ENCODE measurements at regions not wholly inside any gene's neighbourhood (a gene's known extent, or its start where the extent isn't known, plus 50 kb on each side); places are given as distances from the start of the nearest gene placed in this dataset.

DNA sequence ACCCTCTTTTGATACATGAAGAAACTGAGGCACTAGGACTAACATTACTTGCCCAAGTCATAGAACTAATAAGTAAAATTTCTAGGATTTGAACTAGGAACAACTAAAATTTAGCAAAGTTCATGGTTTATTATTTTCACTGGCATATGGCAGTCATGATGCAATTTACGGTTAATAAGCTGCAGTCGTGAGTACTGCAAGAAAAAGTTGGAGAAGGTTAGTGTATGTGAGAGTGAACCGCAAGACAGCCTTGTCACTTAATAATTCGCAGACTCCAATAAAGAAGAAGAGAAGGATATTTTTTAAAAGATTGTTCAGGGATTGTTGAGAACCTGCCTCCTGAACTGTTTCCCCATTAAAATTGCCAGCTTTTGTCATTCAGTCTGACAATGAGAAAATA, 663.4 kb upstream of the TENM4 start:
- Histone ChIP-seq H3K27ac (ENCODE audit: low read length) (no peak overlapping the region), H3K9me3 (no peaks in the 10 kb centered on the region), H3K4me1 (ENCODE audit: control insufficient read depth in 1 of 2, extremely low read depth in 1 of 2, insufficient read depth in 2 of 2, low read length in 2 of 2) (no peaks in the 10 kb centered on the region), H3K27me3 (replicated peaks in 1 of 2; ENCODE audit: control insufficient read depth in 2 of 2, extremely low read depth in 1 of 2, insufficient read depth in 2 of 2, low read length in 1 of 2) (no peaks in the 10 kb centered on the region), H3K36me3 (ENCODE audit: control insufficient read depth in 2 of 2, extremely low read depth in 1 of 2, insufficient read depth in 1 of 2, low read length in 1 of 2) (no peaks in the 10 kb centered on the region), H3K4me3 (ENCODE audit: control insufficient read depth in 1 of 2, extremely low read depth in 1 of 2, low read length in 1 of 2) (no peak overlapping the region)
- H3K4me1 Mint-ChIP-seq, result no peaks in the 10 kb centered on the region
- peaks cover 6 to 16% (median 7%) of the 10 kb centered on the region in 3 donors for H3K9me3 Mint-ChIP-seq
- POLR2A ChIA-PET, result no interaction called here
- no peaks in the 10 kb centered on the region for H3K27me3 Mint-ChIP-seq
- ATAC-seq (replicated peaks in 1 of 4) (no peak), DNase-seq (no peak)
- 89% methylated on average over 3 of the region's 4 CpGs for WGBS (ENCODE audit: insufficient coverage)
- no peak overlapping the region for H3K27ac Mint-ChIP-seq
- CTCF ChIA-PET, result no interaction called here
- H3K36me3 Mint-ChIP-seq, result no peaks in the 10 kb centered on the region
- no peak overlapping the region for H3K4me3 Mint-ChIP-seq

GRCh38 chr11:80103142-80103859, 662.5 kb upstream of the TENM4 start:
- H3K27ac Mint-ChIP-seq, result no peak overlapping the region
- no peaks in the 10 kb centered on the region for H3K27me3 Mint-ChIP-seq
- ATAC-seq (replicated peaks in 1 of 4), result no peak
- Histone ChIP-seq H3K4me3 (ENCODE audit: control insufficient read depth in 1 of 2, extremely low read depth in 1 of 2, low read length in 1 of 2) (no peak overlapping the region), H3K9me3 (no peaks in the 10 kb centered on the region), H3K27me3 (replicated peaks in 1 of 2; ENCODE audit: control insufficient read depth in 2 of 2, extremely low read depth in 1 of 2, insufficient read depth in 2 of 2, low read length in 1 of 2) (no peaks in the 10 kb centered on the region), H3K36me3 (ENCODE audit: control insufficient read depth in 2 of 2, extremely low read depth in 1 of 2, insufficient read depth in 1 of 2, low read length in 1 of 2) (no peaks in the 10 kb centered on the region), H3K27ac (ENCODE audit: low read length) (no peak overlapping the region), H3K4me1 (ENCODE audit: control insufficient read depth in 1 of 2, extremely low read depth in 1 of 2, insufficient read depth in 2 of 2, low read length in 2 of 2) (no peaks in the 10 kb centered on the region)
- no peaks in the 10 kb centered on the region for H3K36me3 Mint-ChIP-seq
- CTCF ChIA-PET, result interaction anchor here in 1 of 2 donors (0.6 kb wide), 1 partner anchor 51 kb away, joined by 3 read pairs; no protein-coding TSS in a partner anchor
- no peaks in the 10 kb centered on the region for H3K4me1 Mint-ChIP-seq
- POLR2A ChIA-PET, result no interaction called here
- no peak for DNase-seq
- 74% methylated on average over 3 of the region's 4 CpGs for WGBS (ENCODE audit: insufficient coverage)
- peaks cover 6 to 20% (median 11%) of the 10 kb centered on the region in 3 donors for H3K9me3 Mint-ChIP-seq
- no peak overlapping the region for H3K4me3 Mint-ChIP-seq

DNA sequence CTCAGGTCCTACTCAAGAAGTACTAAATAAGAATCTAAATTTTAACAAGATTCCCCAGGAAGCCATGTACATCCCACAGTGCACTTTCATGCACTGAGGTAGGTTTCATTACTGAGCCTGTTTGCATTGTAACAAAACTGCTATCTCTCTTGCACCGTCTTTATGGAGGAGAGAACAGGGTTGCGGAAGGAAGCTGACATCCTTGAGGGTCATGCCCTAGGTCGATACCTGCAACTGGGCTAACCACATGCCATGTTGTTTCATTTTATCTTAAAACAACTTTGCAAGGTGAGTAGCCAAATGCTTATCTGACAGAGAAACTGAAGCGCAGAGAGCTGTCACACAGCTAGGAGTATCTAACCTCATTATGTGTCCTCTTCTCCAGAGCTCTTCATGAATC, 656.3 kb upstream of the TENM4 start:
- Mint-ChIP-seq H3K4me1 (no peaks in the 10 kb centered on the region), H3K27ac (no peak overlapping the region), H3K36me3 (no peaks in the 10 kb centered on the region), H3K4me3 (no peak overlapping the region), H3K27me3 (no peaks in the 10 kb centered on the region), H3K9me3 (peaks cover 4 to 25% (median 12%) of the 10 kb centered on the region in 3 donors)
- DNase-seq (no peak), ATAC-seq (replicated peaks in 1 of 4) (no peak)
- 90% methylated on average over 4 of the region's 4 CpGs for WGBS (ENCODE audit: insufficient coverage)
- Histone ChIP-seq H3K9me3 (no peaks in the 10 kb centered on the region), H3K36me3 (ENCODE audit: control insufficient read depth in 2 of 2, extremely low read depth in 1 of 2, insufficient read depth in 1 of 2, low read length in 1 of 2) (no peaks in the 10 kb centered on the region), H3K4me1 (ENCODE audit: control insufficient read depth in 1 of 2, extremely low read depth in 1 of 2, insufficient read depth in 2 of 2, low read length in 2 of 2) (no peaks in the 10 kb centered on the region), H3K27me3 (replicated peaks in 1 of 2; ENCODE audit: control insufficient read depth in 2 of 2, extremely low read depth in 1 of 2, insufficient read depth in 2 of 2, low read length in 1 of 2) (no peaks in the 10 kb centered on the region), H3K27ac (ENCODE audit: low read length) (no peak overlapping the region), H3K4me3 (ENCODE audit: control insufficient read depth in 1 of 2, extremely low read depth in 1 of 2, low read length in 1 of 2) (no peak overlapping the region)
- POLR2A ChIA-PET, result no interaction called here
- CTCF ChIA-PET, result no interaction called here

DNA sequence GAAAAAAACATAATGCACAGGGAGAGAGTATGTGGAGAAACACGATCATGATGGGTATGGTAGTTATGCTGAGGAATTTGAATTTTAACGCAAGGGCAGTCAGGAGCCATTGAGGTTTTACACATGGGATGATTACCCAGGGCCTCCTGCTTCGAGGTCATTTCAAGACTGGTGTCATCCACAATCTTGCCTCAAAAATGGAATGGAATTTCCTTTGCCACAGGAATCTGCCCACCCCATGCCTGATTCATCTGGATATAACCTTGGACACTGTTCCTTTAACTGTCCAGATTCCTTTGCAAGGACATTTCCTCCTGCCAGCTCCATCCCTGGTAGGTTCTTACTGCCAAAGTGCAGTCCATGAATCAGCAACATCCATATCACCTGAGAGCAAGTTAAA, 655.9 kb upstream of the TENM4 start:
- Mint-ChIP-seq H3K4me3 (no peak overlapping the region), H3K4me1 (no peaks in the 10 kb centered on the region), H3K36me3 (no peaks in the 10 kb centered on the region), H3K9me3 (peaks cover 4 to 28% (median 16%) of the 10 kb centered on the region in 3 donors), H3K27me3 (no peaks in the 10 kb centered on the region), H3K27ac (no peak overlapping the region)
- no peaks in the 10 kb centered on the region for H3K9me3 ChIP-seq
- no peaks in the 10 kb centered on the region for H3K4me1 ChIP-seq (ENCODE audit: control insufficient read depth in 1 of 2, extremely low read depth in 1 of 2, insufficient read depth in 2 of 2, low read length in 2 of 2)
- DNase-seq (no peak), ATAC-seq (replicated peaks in 1 of 4) (no peak)
- POLR2A ChIA-PET, result no interaction called here
- 66% methylated on average over 3 of the region's 3 CpGs for WGBS (ENCODE audit: insufficient coverage)
- H3K27ac ChIP-seq (ENCODE audit: low read length), result no peak overlapping the region
- no peak overlapping the region for H3K4me3 ChIP-seq (ENCODE audit: control insufficient read depth in 1 of 2, extremely low read depth in 1 of 2, low read length in 1 of 2)
- no peaks in the 10 kb centered on the region for H3K36me3 ChIP-seq (ENCODE audit: control insufficient read depth in 2 of 2, extremely low read depth in 1 of 2, insufficient read depth in 1 of 2, low read length in 1 of 2)
- no peaks in the 10 kb centered on the region for H3K27me3 ChIP-seq (replicated peaks in 1 of 2; ENCODE audit: control insufficient read depth in 2 of 2, extremely low read depth in 1 of 2, insufficient read depth in 2 of 2, low read length in 1 of 2)
- CTCF ChIA-PET, result no interaction called here

- POLR2A ChIA-PET, result no interaction called here
- H3K9me3 ChIP-seq, result no peaks in the 10 kb centered on the region
- no peaks in the 10 kb centered on the region for H3K36me3 ChIP-seq (ENCODE audit: control insufficient read depth in 2 of 2, extremely low read depth in 1 of 2, insufficient read depth in 1 of 2, low read length in 1 of 2)
- Mint-ChIP-seq H3K9me3 (peaks cover 0 to 8% (median 6%) of the 10 kb centered on the region in 3 donors), H3K27ac (no peak overlapping the region), H3K4me1 (no peaks in the 10 kb centered on the region), H3K36me3 (no peaks in the 10 kb centered on the region), H3K27me3 (no peaks in the 10 kb centered on the region), H3K4me3 (no peak overlapping the region)
- WGBS (ENCODE audit: insufficient coverage), result 38% methylated on average over 1 of the region's 1 CpG
- CTCF ChIA-PET, result no interaction called here
- DNase-seq (no peak), ATAC-seq (replicated peaks in 1 of 4) (no peak)
- no peaks in the 10 kb centered on the region for H3K4me1 ChIP-seq (ENCODE audit: control insufficient read depth in 1 of 2, extremely low read depth in 1 of 2, insufficient read depth in 2 of 2, low read length in 2 of 2)
- H3K27ac ChIP-seq (ENCODE audit: low read length), result no peak overlapping the region
- no peak overlapping the region for H3K4me3 ChIP-seq (ENCODE audit: control insufficient read depth in 1 of 2, extremely low read depth in 1 of 2, low read length in 1 of 2)
- H3K27me3 ChIP-seq (replicated peaks in 1 of 2; ENCODE audit: control insufficient read depth in 2 of 2, extremely low read depth in 1 of 2, insufficient read depth in 2 of 2, low read length in 1 of 2), result no peaks in the 10 kb centered on the region
These were observed 645.7 kb upstream of the TENM4 start for GRCh38 chr11:80086496-80087055.

DNA sequence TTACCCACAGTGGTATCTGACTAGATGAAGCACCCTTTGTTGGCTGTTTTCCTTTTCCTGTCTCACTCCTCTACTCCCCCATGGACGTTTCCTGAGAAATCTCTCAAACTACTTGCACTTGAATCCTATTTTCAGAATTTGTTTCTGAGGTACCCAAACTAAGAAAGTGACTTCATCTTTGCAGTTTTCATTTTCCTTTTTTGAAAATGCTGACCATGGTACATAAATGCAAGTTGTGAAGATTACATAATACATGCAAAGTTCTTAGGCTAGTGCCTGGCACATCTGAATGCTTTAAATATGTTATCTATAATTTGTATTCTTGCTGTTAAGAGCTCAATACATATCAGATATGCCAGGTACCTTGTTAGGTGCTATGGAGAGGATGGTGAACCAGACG, 644.7 kb upstream of the TENM4 start:
- ChIA-PET POLR2A (no interaction called here), CTCF (no interaction called here)
- no CpG with 5 or more reads among the region's 2 CpGs for WGBS (ENCODE audit: insufficient coverage)
- no peaks in the 10 kb centered on the region for H3K9me3 ChIP-seq
- H3K4me1 Mint-ChIP-seq, result no peaks in the 10 kb centered on the region
- H3K27me3 ChIP-seq (replicated peaks in 1 of 2; ENCODE audit: control insufficient read depth in 2 of 2, extremely low read depth in 1 of 2, insufficient read depth in 2 of 2, low read length in 1 of 2), result no peaks in the 10 kb centered on the region
- H3K4me3 Mint-ChIP-seq, result no peak overlapping the region
- DNase-seq (no peak), ATAC-seq (replicated peaks in 1 of 4) (no peak)
- no peaks in the 10 kb centered on the region for H3K36me3 Mint-ChIP-seq
- H3K27me3 Mint-ChIP-seq, result no peaks in the 10 kb centered on the region
- no peaks in the 10 kb centered on the region for H3K36me3 ChIP-seq (ENCODE audit: control insufficient read depth in 2 of 2, extremely low read depth in 1 of 2, insufficient read depth in 1 of 2, low read length in 1 of 2)
- H3K27ac ChIP-seq (ENCODE audit: low read length), result no peak overlapping the region
- no peaks in the 10 kb centered on the region for H3K4me1 ChIP-seq (ENCODE audit: control insufficient read depth in 1 of 2, extremely low read depth in 1 of 2, insufficient read depth in 2 of 2, low read length in 2 of 2)
- no peak overlapping the region for H3K27ac Mint-ChIP-seq
- H3K9me3 Mint-ChIP-seq, result peaks cover 0 to 6% (median 4%) of the 10 kb centered on the region in 3 donors
- H3K4me3 ChIP-seq (ENCODE audit: control insufficient read depth in 1 of 2, extremely low read depth in 1 of 2, low read length in 1 of 2), result no peak overlapping the region
